ENCODE measurements at regions not wholly inside any gene's neighbourhood (a gene's known extent, or its start where the extent isn't known, plus 50 kb on each side); places are given as distances from the start of the nearest gene placed in this dataset.

DNA sequence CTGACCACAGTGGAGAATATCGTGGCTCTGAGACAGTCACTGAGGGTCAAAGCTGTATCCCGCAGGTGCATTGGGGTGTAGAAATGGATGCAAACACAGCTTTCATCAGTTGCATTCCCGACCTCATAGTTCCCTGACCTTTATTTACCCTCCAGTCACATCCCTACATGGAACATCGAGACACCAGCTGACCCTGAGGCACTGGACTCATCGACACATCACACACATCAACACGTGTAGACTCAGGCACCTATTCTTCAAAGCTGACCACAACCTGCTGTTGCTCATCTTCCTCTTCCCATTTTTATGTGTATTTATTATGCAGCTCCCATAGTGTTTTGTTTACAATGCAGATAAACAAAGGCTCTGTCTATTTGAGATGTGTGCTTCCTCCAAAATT is 396.9 kb upstream of the NRP1 start:
- Histone ChIP-seq H3K36me3 (ENCODE audit: control insufficient read depth, insufficient read depth, low read length) (no peaks in the 10 kb centered on the region), H3K27me3 (ENCODE audit: control insufficient read depth, insufficient read depth, low read length) (no peaks in the 10 kb centered on the region), H3K4me3 (ENCODE audit: low read depth, low read length) (no peak overlapping the region)
- peak; percentile 30 for DNase-seq (ENCODE audit: low read depth)
- TF ChIP-seq, protein P1, sequence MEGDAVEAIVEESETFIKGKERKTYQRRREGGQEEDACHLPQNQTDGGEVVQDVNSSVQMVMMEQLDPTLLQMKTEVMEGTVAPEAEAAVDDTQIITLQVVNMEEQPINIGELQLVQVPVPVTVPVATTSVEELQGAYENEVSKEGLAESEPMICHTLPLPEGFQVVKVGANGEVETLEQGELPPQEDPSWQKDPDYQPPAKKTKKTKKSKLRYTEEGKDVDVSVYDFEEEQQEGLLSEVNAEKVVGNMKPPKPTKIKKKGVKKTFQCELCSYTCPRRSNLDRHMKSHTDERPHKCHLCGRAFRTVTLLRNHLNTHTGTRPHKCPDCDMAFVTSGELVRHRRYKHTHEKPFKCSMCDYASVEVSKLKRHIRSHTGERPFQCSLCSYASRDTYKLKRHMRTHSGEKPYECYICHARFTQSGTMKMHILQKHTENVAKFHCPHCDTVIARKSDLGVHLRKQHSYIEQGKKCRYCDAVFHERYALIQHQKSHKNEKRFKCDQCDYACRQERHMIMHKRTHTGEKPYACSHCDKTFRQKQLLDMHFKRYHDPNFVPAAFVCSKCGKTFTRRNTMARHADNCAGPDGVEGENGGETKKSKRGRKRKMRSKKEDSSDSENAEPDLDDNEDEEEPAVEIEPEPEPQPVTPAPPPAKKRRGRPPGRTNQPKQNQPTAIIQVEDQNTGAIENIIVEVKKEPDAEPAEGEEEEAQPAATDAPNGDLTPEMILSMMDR (IDR thresholded peaks at IDR 0.05; ENCODE audit: insufficient read depth, low read length, severe bottlenecking) = no peak
- peak; percentile 40 for FAIRE-seq

DNA sequence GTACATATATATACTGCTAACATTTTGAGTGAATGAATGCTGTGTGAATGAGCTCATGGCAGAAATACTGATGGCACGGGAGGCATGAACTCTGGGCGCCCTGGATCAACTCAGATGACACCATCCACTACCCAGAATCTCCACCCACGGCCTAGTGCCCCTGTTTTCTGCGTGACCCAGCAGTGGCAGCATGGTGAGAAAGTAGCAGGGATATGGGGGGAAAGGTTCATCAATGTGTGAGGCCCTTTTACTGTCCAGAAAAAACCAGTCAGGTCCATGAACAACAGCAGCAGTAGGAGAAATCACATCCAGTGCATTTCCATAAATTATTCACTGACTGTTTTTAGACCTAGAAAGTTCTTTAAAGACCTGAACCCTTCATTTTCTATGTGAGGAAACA is 391.0 kb upstream of the NRP1 start:
- no peaks in the 10 kb centered on the region for H3K27me3 ChIP-seq (ENCODE audit: control insufficient read depth, insufficient read depth, low read length)
- peak; percentile 7 for FAIRE-seq
- no peak overlapping the region for H3K4me3 ChIP-seq (ENCODE audit: low read depth, low read length)
- H3K36me3 ChIP-seq (ENCODE audit: control insufficient read depth, insufficient read depth, low read length) = no peaks in the 10 kb centered on the region
- TF ChIP-seq, protein P1 (IDR thresholded peaks at IDR 0.05; ENCODE audit: insufficient read depth, low read length, severe bottlenecking) = no peak
- DNase-seq (ENCODE audit: low read depth) = no peak

DNA sequence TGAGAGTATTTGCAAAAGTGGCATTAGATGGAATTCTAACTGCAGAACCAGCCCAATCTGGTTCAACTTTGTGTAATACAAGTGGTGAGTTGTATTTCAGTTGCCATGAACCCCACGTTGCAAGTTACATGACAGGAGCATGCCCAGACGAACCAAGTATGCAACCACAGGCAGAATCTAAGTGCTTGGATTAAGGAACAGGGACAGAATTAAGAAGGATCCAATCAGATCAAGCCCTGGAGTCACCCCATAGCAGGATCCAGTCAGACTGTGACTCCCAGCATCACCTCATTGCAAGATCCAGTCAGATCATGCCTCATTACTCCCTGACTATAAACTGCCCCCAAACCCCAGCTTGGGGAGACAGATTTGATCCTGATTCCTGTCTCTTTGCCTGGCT is 388.7 kb upstream of the NRP1 start:
- peak; percentile 80 for DNase-seq (ENCODE audit: low read depth)
- TF ChIP-seq, protein P1 (IDR thresholded peaks at IDR 0.05; ENCODE audit: insufficient read depth, low read length, severe bottlenecking) = no peak

DNA sequence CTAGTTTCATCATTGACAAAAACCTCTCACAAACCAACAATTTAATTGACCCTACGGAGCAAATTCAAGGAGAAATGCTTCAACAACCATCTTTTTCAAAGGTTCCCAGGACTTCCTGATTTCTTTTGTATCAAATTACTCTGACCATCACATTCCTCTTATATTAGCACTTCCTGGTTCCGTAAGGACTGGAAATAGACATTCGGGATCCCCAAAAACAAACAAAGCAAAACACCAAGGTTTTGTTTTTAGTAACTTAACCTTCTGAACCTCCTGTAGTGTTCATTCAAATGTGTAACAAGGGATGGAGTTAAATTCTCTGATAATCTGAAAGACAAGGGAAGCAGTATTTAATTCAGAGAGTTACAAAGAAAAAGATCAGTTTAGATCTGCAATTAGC is 387.6 kb upstream of the NRP1 start:
- no peak for FAIRE-seq
- Histone ChIP-seq H3K36me3 (ENCODE audit: control insufficient read depth, insufficient read depth, low read length) (no peaks in the 10 kb centered on the region), H3K4me3 (ENCODE audit: low read depth, low read length) (no peak overlapping the region), H3K27me3 (ENCODE audit: control insufficient read depth, insufficient read depth, low read length) (no peaks in the 10 kb centered on the region)
- TF ChIP-seq, protein P1 (IDR thresholded peaks at IDR 0.05; ENCODE audit: insufficient read depth, low read length, severe bottlenecking) = no peak
- peak; percentile 54 for DNase-seq (ENCODE audit: low read depth)

More for the DNA sequence above, 388.7 kb upstream of the NRP1 start:
- FAIRE-seq = peak; percentile 75
- Histone ChIP-seq H3K36me3 (ENCODE audit: control insufficient read depth, insufficient read depth, low read length) (no peaks in the 10 kb centered on the region), H3K4me3 (ENCODE audit: low read depth, low read length) (no peak overlapping the region), H3K27me3 (ENCODE audit: control insufficient read depth, insufficient read depth, low read length) (no peaks in the 10 kb centered on the region)

DNA sequence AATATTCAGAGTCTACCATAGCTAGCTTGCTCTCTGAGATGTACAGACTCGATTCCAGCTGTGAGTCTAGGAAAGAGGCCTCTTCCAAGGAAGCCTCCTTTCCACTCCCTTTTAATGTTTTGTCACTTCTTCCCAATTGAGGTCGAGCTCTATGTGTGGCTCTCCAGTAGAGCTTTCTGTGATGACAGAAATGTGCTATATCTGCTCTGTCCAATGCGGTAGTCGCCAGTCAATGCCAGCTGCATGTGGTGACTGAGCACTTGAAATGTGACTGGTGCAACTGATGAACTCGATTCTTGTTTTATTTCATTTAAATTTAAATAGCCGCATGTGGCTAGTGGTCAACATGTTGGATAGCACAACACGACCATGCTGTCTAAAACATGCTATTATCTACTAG is 387.0 kb upstream of the NRP1 start:
- TF ChIP-seq, protein P1 (IDR thresholded peaks at IDR 0.05; ENCODE audit: insufficient read depth, low read length, severe bottlenecking) = no peak
- no peaks in the 10 kb centered on the region for H3K27me3 ChIP-seq (ENCODE audit: control insufficient read depth, insufficient read depth, low read length)
- no peak for FAIRE-seq

DNA sequence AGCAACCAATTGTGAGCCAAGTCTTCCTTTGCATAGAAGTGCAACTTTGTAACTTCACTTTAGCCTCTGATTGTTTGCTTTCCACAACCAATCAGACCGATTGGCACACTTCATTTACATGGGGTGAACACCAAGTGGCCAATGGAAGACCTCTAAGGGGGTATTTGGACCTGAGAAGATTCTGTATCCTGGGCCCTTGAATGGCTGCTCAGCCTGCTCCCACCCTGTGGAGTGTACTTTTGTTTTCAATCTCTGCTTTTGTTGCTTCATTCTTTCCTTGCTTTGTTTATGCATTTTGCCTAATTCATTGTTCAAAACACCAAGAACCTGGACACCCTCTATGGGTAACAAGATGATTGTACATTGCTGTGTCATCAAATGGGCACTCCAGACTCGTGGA is 385.7 kb upstream of the NRP1 start:
- H3K27me3 ChIP-seq (ENCODE audit: control insufficient read depth, insufficient read depth, low read length) = no peaks in the 10 kb centered on the region
- FAIRE-seq = no peak
- H3K36me3 ChIP-seq (ENCODE audit: control insufficient read depth, insufficient read depth, low read length) = no peaks in the 10 kb centered on the region
- TF ChIP-seq, protein P1 (IDR thresholded peaks at IDR 0.05; ENCODE audit: insufficient read depth, low read length, severe bottlenecking) = no peak
- no peak overlapping the region for H3K4me3 ChIP-seq (ENCODE audit: low read depth, low read length)
- no peak for DNase-seq (ENCODE audit: low read depth)

More for the DNA sequence above, 387.0 kb upstream of the NRP1 start:
- DNase-seq (ENCODE audit: low read depth) = no peak
- no peak overlapping the region for H3K4me3 ChIP-seq (ENCODE audit: low read depth, low read length)
- H3K36me3 ChIP-seq (ENCODE audit: control insufficient read depth, insufficient read depth, low read length) = no peaks in the 10 kb centered on the region
